Fibroblast of mammary gland (primary cell): ENCODE measurements at regions not wholly inside any gene's neighbourhood (a gene's known extent, or its start where the extent isn't known, plus 50 kb on each side); places are given as distances from the start of the nearest gene placed in this dataset.

Source experiments
- DNase-seq: peaks from one replicate; pipeline ENCODE4 v3.0.0-alpha.2; 2010; ENCODE audit warnings: low read depth
- H3K4me3 ChIP-seq: 2 replicates; pipeline ENCODE4 v1.5.1; 2011; ENCODE audit warnings: low read depth, mild to moderate bottlenecking, low read length, moderate library complexity; ENCODE audit not compliant: control insufficient read depth
- CTCF ChIP-seq: conservative IDR thresholded peaks from 2 replicates; pipeline ENCODE4 v1.5.1; 2011; ENCODE audit warnings: low read depth, low read length, inconsistent platforms; ENCODE audit not compliant: control insufficient read depth, insufficient read depth

DNA sequence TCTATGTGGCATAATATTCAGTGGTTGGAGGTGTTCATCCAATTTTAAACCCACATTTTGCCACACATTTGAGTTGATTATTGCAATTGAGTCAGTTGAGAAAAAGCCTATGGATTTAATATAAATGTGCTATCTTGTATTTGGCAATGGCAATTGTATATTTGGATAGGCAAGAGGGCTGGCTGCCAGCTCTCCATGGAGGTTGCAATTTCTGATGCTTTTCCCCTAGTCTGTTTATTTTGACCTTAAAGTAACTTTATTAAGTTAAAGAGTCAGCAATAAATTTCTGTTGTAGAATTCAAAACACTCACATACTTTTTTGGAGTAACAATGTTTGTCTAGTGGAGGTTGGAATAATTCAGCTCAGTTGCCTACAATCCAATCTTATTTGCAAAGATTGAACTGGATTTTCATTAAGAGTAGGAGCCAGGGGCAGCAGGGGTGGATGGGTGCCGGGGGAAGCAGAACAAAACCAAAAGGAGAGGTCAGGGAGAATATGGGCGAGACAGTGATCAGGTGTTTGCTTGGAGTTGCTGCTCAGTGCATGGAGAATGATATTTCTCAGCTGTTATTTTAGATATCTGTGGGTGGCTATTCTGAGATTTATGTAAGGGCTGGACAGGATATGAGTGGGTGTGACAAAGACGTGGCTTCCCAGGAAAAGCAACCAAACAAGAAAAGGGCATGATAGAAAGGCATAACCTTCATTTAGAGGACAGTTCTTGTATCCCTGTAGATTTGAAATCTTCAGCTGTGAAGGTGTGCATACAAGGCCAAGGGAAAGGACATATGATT lies 163.0 kb downstream of the HDGFL1 start:
- no peak for DNase-seq
- no peak for TF ChIP-seq CTCF
- H3K4me3 ChIP-seq: no peak overlapping the region

DNA sequence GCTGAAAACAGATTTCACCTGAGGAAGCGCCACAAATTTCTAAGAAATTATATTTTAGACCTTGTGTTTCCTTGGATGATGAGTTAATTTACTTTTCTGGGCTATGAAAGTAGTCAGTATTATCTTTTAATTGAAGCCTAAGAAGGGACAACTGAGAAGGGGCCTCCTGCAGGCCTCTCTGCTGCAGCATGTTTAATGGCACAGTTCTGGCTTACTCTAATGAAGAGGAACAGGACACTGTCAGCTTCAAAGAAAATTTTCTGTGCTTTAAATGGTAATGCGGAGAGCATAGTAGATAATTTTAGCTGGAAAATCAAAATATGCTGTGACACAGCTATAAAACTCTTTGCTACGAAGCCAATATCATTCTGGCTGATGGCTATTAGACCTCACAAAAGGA lies 167.4 kb downstream of the HDGFL1 start:
- no peak for TF ChIP-seq CTCF
- DNase-seq: no peak
- H3K4me3 ChIP-seq: no peak overlapping the region

GRCh38 chr6:22737331-22737730 lies 168.0 kb downstream of the HDGFL1 start:
- peak; percentile 40 for TF ChIP-seq CTCF
- H3K4me3 ChIP-seq: no peak overlapping the region
- peak; percentile 38 for DNase-seq

GRCh38 chr6:22738194-22738593 lies 168.8 kb downstream of the HDGFL1 start:
- TF ChIP-seq CTCF: no peak
- no peak overlapping the region for H3K4me3 ChIP-seq
- DNase-seq: no peak

GRCh38 chr6:22747571-22747970 lies 178.2 kb downstream of the HDGFL1 start:
- no peak overlapping the region for H3K4me3 ChIP-seq
- DNase-seq: no peak
- TF ChIP-seq CTCF: no peak

DNA sequence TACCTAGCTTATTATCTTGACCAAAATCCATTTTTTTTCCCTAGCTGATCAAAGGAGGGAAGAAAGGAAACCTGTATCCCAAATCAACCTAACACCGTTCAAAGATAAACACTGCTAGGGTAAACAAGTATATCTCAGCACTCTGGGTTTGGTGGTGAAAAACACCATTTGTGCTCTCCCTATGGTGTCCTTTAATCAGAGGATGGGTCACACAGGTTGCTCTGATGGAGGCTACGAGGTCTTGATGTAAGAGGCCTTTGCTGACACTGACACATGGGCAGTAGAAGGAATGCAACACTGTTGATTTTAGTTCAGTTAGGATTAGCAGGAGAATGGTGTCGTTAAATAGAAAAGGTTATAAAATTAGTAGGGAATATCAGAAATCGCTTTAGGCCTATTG lies 179.3 kb downstream of the HDGFL1 start:
- no peak for DNase-seq
- H3K4me3 ChIP-seq: no peak overlapping the region
- TF ChIP-seq CTCF: no peak
